ENCODE measurements at regions not wholly inside any gene's neighbourhood (a gene's known extent, or its start where the extent isn't known, plus 50 kb on each side); places are given as distances from the start of the nearest gene placed in this dataset.

- no peaks in the 10 kb centered on the region for H3K9me3 Mint-ChIP-seq (ENCODE audit: unreplicated experiment)
- no peak overlapping the region for H2AFZ ChIP-seq (ENCODE audit: low read depth, low read length)
- peaks cover 7% of the 10 kb centered on the region for H3K4me1 Mint-ChIP-seq (ENCODE audit: low read depth, unreplicated experiment)
- H3K36me3 Mint-ChIP-seq (ENCODE audit: low read depth, unreplicated experiment), result no peaks in the 10 kb centered on the region
- no peaks in the 10 kb centered on the region for H3K9me3 ChIP-seq (ENCODE audit: insufficient read depth, low read depth, low read length)
- no peaks in the 10 kb centered on the region for H3K36me3 ChIP-seq (ENCODE audit: insufficient read depth, low read length)
- no peak for TF ChIP-seq EZH2 (IDR thresholded peaks at IDR 0.05; ENCODE audit: insufficient read depth, low read length)
- TF ChIP-seq, protein P1, sequence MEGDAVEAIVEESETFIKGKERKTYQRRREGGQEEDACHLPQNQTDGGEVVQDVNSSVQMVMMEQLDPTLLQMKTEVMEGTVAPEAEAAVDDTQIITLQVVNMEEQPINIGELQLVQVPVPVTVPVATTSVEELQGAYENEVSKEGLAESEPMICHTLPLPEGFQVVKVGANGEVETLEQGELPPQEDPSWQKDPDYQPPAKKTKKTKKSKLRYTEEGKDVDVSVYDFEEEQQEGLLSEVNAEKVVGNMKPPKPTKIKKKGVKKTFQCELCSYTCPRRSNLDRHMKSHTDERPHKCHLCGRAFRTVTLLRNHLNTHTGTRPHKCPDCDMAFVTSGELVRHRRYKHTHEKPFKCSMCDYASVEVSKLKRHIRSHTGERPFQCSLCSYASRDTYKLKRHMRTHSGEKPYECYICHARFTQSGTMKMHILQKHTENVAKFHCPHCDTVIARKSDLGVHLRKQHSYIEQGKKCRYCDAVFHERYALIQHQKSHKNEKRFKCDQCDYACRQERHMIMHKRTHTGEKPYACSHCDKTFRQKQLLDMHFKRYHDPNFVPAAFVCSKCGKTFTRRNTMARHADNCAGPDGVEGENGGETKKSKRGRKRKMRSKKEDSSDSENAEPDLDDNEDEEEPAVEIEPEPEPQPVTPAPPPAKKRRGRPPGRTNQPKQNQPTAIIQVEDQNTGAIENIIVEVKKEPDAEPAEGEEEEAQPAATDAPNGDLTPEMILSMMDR (IDR thresholded peaks at IDR 0.05; ENCODE audit: insufficient read depth, low read depth, low read length), result no peak
- no peak for FAIRE-seq
- no peak overlapping the region for H3K9ac ChIP-seq (ENCODE audit: low read length)
- no peaks in the 10 kb centered on the region for H3K79me2 ChIP-seq (ENCODE audit: insufficient read depth, low read length)
- H3K27me3 Mint-ChIP-seq (ENCODE audit: low read depth, unreplicated experiment), result peaks cover 8% of the 10 kb centered on the region
- no peak overlapping the region for H3K4me3 Mint-ChIP-seq (ENCODE audit: unreplicated experiment)
- no peaks in the 10 kb centered on the region for H3K27me3 ChIP-seq (ENCODE audit: insufficient read depth, low read length)
- no peaks in the 10 kb centered on the region for H3K4me1 ChIP-seq (ENCODE audit: insufficient read depth, low read length)
- no peaks in the 10 kb centered on the region for H4K20me1 ChIP-seq (ENCODE audit: insufficient read depth, low read length)
- no peak for DNase-seq (ENCODE audit: low read depth)
- H3K27ac Mint-ChIP-seq (ENCODE audit: unreplicated experiment), result no peak overlapping the region
- H3K4me2 ChIP-seq (ENCODE audit: low read length), result no peak overlapping the region
- H3K27ac ChIP-seq (ENCODE audit: low read depth, low read length), result no peak overlapping the region
- no peak overlapping the region for H3K4me3 ChIP-seq (ENCODE audit: insufficient read depth, low read depth, low read length)
These were observed 254.6 kb upstream of the SLC24A2 start for GRCh38 chr9:20043461-20043860.

- no peaks in the 10 kb centered on the region for H3K36me3 Mint-ChIP-seq (ENCODE audit: low read depth, unreplicated experiment)
- Histone ChIP-seq H3K27ac (ENCODE audit: low read depth, low read length) (no peak overlapping the region), H3K79me2 (ENCODE audit: insufficient read depth, low read length) (no peaks in the 10 kb centered on the region), H3K9ac (ENCODE audit: low read length) (no peak overlapping the region), H3K4me3 (ENCODE audit: insufficient read depth, low read depth, low read length) (no peak overlapping the region), H3K27me3 (ENCODE audit: insufficient read depth, low read length) (no peaks in the 10 kb centered on the region), H2AFZ (ENCODE audit: low read depth, low read length) (no peak overlapping the region), H3K4me2 (ENCODE audit: low read length) (no peak overlapping the region), H4K20me1 (ENCODE audit: insufficient read depth, low read length) (no peaks in the 10 kb centered on the region), H3K4me1 (ENCODE audit: insufficient read depth, low read length) (no peaks in the 10 kb centered on the region), H3K9me3 (ENCODE audit: insufficient read depth, low read depth, low read length) (no peaks in the 10 kb centered on the region), H3K36me3 (ENCODE audit: insufficient read depth, low read length) (no peaks in the 10 kb centered on the region)
- peaks cover 7% of the 10 kb centered on the region for H3K4me1 Mint-ChIP-seq (ENCODE audit: low read depth, unreplicated experiment)
- FAIRE-seq (no peak), DNase-seq (ENCODE audit: low read depth) (no peak)
- peaks cover 8% of the 10 kb centered on the region for H3K27me3 Mint-ChIP-seq (ENCODE audit: low read depth, unreplicated experiment)
- no peaks in the 10 kb centered on the region for H3K9me3 Mint-ChIP-seq (ENCODE audit: unreplicated experiment)
- no peak overlapping the region for H3K27ac Mint-ChIP-seq (ENCODE audit: unreplicated experiment)
- TF ChIP-seq EZH2 (IDR thresholded peaks at IDR 0.05; ENCODE audit: insufficient read depth, low read length), result no peak
- TF ChIP-seq, protein P1 (IDR thresholded peaks at IDR 0.05; ENCODE audit: insufficient read depth, low read depth, low read length), result no peak
- no peak overlapping the region for H3K4me3 Mint-ChIP-seq (ENCODE audit: unreplicated experiment)
These were observed 254.2 kb upstream of the SLC24A2 start for GRCh38 chr9:20043035-20043434.

- Histone ChIP-seq H4K20me1 (ENCODE audit: insufficient read depth, low read length) (no peaks in the 10 kb centered on the region), H3K4me1 (ENCODE audit: insufficient read depth, low read length) (no peaks in the 10 kb centered on the region), H3K36me3 (ENCODE audit: insufficient read depth, low read length) (no peaks in the 10 kb centered on the region), H3K4me2 (ENCODE audit: low read length) (no peak overlapping the region), H3K79me2 (ENCODE audit: insufficient read depth, low read length) (no peaks in the 10 kb centered on the region), H3K4me3 (ENCODE audit: insufficient read depth, low read depth, low read length) (no peak overlapping the region), H3K27me3 (ENCODE audit: insufficient read depth, low read length) (no peaks in the 10 kb centered on the region), H3K27ac (ENCODE audit: low read depth, low read length) (no peak overlapping the region), H3K9ac (ENCODE audit: low read length) (no peak overlapping the region), H3K9me3 (ENCODE audit: insufficient read depth, low read depth, low read length) (no peaks in the 10 kb centered on the region), H2AFZ (ENCODE audit: low read depth, low read length) (no peak overlapping the region)
- TF ChIP-seq EZH2 (IDR thresholded peaks at IDR 0.05; ENCODE audit: insufficient read depth, low read length), result no peak
- TF ChIP-seq, protein P1 (IDR thresholded peaks at IDR 0.05; ENCODE audit: insufficient read depth, low read depth, low read length), result no peak
- Mint-ChIP-seq H3K27me3 (ENCODE audit: low read depth, unreplicated experiment) (peaks cover 8% of the 10 kb centered on the region), H3K4me1 (ENCODE audit: low read depth, unreplicated experiment) (peaks cover 7% of the 10 kb centered on the region), H3K4me3 (ENCODE audit: unreplicated experiment) (no peak overlapping the region), H3K9me3 (ENCODE audit: unreplicated experiment) (peaks cover 3% of the 10 kb centered on the region), H3K36me3 (ENCODE audit: low read depth, unreplicated experiment) (no peaks in the 10 kb centered on the region), H3K27ac (ENCODE audit: unreplicated experiment) (no peak overlapping the region)
- FAIRE-seq, result no peak
- no peak for DNase-seq (ENCODE audit: low read depth)
These were observed 253.4 kb upstream of the SLC24A2 start for GRCh38 chr9:20042128-20042711.

All from astrocyte (in vitro differentiated cells and primary cell).